Spinal cord (tissue), 9 donors: ENCODE measurements at regions not wholly inside any gene's neighbourhood (a gene's known extent, or its start where the extent isn't known, plus 50 kb on each side); places are given as distances from the start of the nearest gene placed in this dataset.

Source experiments
- DNase-seq, 6 donors: peaks; one replicate each; pipeline versions ENCODE4 v3.0.0 to v3.0.0-alpha.2; 2013 to 2015; ENCODE audit warnings: low spot score in 6 of 6, low read depth in 4 of 6
- H3K27ac ChIP-seq: one replicate; pipeline ENCODE4 v1.5.1; 2013; ENCODE audit warnings: low read depth, low read length, control low read depth
- H3K27me3 ChIP-seq: one replicate; pipeline ENCODE4 v1.6.1; 2013; ENCODE audit warnings: low read length; ENCODE audit not compliant: control insufficient read depth, insufficient read depth
- H3K36me3 ChIP-seq: one replicate; pipeline ENCODE4 v1.6.1; 2013; ENCODE audit warnings: low read length; ENCODE audit not compliant: control insufficient read depth, insufficient read depth
- H3K4me1 ChIP-seq: one replicate; pipeline ENCODE4 v1.6.1; 2013; ENCODE audit warnings: low read length; ENCODE audit not compliant: control insufficient read depth, insufficient read depth
- H3K4me3 ChIP-seq: one replicate; pipeline ENCODE4 v1.5.1; 2013; ENCODE audit warnings: low read depth, low read length, control low read depth
- H3K9me3 ChIP-seq: one replicate; pipeline ENCODE4 v1.6.1; 2013; ENCODE audit warnings: low read length; ENCODE audit not compliant: control insufficient read depth, insufficient read depth
- WGBS: methylation state at CpG from one replicate; pipeline ENCODE4 v1.1.5; 2013; ENCODE audit warnings: missing lambda C conversion rate; ENCODE audit not compliant: insufficient coverage; 5-methylcytosine and 5-hydroxymethylcytosine counted together
- donor health status: healthy.

GRCh38 chr12:58174316-58174715 lies 232.9 kb downstream of the ATP23 start:
- DNase-seq = peak in 2 of 6 donors; percentile 25 to 54
- Histone ChIP-seq H3K4me3 (no peak overlapping the region), H3K27me3 (no peaks in the 10 kb centered on the region), H3K4me1 (peaks cover 12% of the 10 kb centered on the region), H3K9me3 (no peaks in the 10 kb centered on the region), H3K36me3 (no peaks in the 10 kb centered on the region), H3K27ac (no peak overlapping the region)
- WGBS = no CpG with 5 or more reads among the region's 2 CpGs

- Histone ChIP-seq H3K9me3 (no peaks in the 10 kb centered on the region), H3K27me3 (no peaks in the 10 kb centered on the region), H3K27ac (no peak overlapping the region), H3K36me3 (no peaks in the 10 kb centered on the region), H3K4me3 (no peak overlapping the region), H3K4me1 (peaks cover 7% of the 10 kb centered on the region)
- DNase-seq = peak in 1 of 6 donors; percentile 70
- WGBS = 31% methylated on average over 7 of the region's 7 CpGs
Measured at GRCh38 chr12:58176296-58176869, 235.0 kb downstream of the ATP23 start.

GRCh38 chr12:58177366-58177765 lies 236.0 kb downstream of the ATP23 start:
- H3K27me3 ChIP-seq = no peaks in the 10 kb centered on the region
- 100% methylated on average over 1 of the region's 2 CpGs for WGBS
- no peak for DNase-seq
- H3K27ac ChIP-seq = no peak overlapping the region
- H3K9me3 ChIP-seq = no peaks in the 10 kb centered on the region
- no peaks in the 10 kb centered on the region for H3K36me3 ChIP-seq
- H3K4me3 ChIP-seq = no peak overlapping the region
- H3K4me1 ChIP-seq = peaks cover 4% of the 10 kb centered on the region

DNA sequence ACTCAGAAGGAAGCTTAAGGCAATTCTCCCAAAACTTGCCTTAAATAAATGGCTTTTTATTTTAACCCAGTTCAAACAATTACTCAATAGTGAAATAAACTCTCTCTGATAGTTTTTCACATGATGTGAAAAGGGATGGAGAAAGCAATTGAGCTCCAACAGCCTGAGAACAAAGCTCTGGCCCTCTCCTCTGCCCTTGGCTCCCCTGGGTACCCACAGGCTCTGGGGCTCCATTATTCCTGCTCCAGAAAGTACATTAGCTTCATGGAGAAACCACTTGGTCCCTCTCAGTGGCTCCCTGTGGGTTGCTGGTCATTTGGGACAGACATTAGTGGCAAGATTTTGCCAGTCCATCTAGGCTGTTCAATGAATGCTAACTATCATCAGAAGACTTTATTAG lies 242.8 kb downstream of the ATP23 start:
- Histone ChIP-seq H3K9me3 (no peaks in the 10 kb centered on the region), H3K36me3 (no peaks in the 10 kb centered on the region), H3K27ac (no peak overlapping the region), H3K4me3 (no peak overlapping the region), H3K27me3 (no peaks in the 10 kb centered on the region), H3K4me1 (no peaks in the 10 kb centered on the region)
- no peak for DNase-seq

DNA sequence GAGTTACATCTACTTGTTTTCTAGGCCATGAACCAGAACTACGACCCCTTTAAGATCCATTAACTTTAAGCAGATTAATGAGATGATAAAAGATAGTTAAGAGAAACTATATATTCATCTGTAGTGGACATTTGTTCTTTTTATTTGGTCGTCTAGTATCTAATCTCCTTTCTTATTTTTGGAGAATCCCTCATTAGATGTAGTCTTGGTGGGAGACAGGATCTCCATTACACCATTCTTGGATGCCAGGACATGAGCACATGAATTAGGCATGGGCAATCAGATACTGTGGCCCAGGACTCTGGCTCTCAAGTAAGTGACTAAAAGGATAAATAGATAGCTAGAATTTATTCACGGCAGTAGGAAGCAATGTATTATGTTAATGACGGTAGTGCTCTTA lies 245.0 kb downstream of the ATP23 start:
- Histone ChIP-seq H3K4me3 (no peak overlapping the region), H3K36me3 (no peaks in the 10 kb centered on the region), H3K27me3 (no peaks in the 10 kb centered on the region), H3K4me1 (no peaks in the 10 kb centered on the region), H3K9me3 (no peaks in the 10 kb centered on the region), H3K27ac (no peak overlapping the region)
- no peak for DNase-seq
- 100% methylated on average over 1 of the region's 4 CpGs for WGBS

GRCh38 chr12:58186914-58187313 lies 245.5 kb downstream of the ATP23 start:
- H3K36me3 ChIP-seq = no peaks in the 10 kb centered on the region
- DNase-seq = no peak
- H3K27ac ChIP-seq = no peak overlapping the region
- H3K27me3 ChIP-seq = no peaks in the 10 kb centered on the region
- 20% methylated on average over 1 of the region's 3 CpGs for WGBS
- no peak overlapping the region for H3K4me3 ChIP-seq
- H3K9me3 ChIP-seq = no peaks in the 10 kb centered on the region
- H3K4me1 ChIP-seq = no peaks in the 10 kb centered on the region

GRCh38 chr12:58189030-58189429 lies 247.7 kb downstream of the ATP23 start:
- no peaks in the 10 kb centered on the region for H3K4me1 ChIP-seq
- no peak for DNase-seq
- 100% methylated on average over 1 of the region's 1 CpG for WGBS
- no peaks in the 10 kb centered on the region for H3K36me3 ChIP-seq
- H3K9me3 ChIP-seq = no peaks in the 10 kb centered on the region
- H3K27ac ChIP-seq = no peak overlapping the region
- H3K4me3 ChIP-seq = no peak overlapping the region
- H3K27me3 ChIP-seq = no peaks in the 10 kb centered on the region

DNA sequence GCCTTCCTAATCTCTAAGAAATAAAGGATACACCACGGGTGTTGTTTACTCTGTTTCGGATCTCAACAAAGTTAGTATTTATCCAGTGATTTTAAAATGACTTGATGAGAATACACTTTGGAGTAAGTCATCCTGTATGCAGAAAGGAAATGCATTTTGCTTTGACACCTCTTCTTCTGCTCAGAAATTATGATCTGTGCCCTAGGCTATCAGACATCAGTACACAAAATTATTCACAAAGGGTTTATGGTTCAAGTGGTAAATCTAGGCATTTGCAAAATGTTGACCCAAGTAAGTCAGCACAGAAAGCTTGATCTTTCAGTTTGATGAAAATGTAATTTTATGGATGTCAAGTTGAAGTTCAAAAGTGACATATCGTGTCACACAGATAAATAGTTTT lies 248.5 kb downstream of the ATP23 start:
- WGBS = no CpG with 5 or more reads among the region's 3 CpGs
- Histone ChIP-seq H3K9me3 (no peaks in the 10 kb centered on the region), H3K27me3 (no peaks in the 10 kb centered on the region), H3K27ac (no peak overlapping the region), H3K4me3 (no peak overlapping the region), H3K36me3 (no peaks in the 10 kb centered on the region), H3K4me1 (no peaks in the 10 kb centered on the region)
- no peak for DNase-seq

DNA sequence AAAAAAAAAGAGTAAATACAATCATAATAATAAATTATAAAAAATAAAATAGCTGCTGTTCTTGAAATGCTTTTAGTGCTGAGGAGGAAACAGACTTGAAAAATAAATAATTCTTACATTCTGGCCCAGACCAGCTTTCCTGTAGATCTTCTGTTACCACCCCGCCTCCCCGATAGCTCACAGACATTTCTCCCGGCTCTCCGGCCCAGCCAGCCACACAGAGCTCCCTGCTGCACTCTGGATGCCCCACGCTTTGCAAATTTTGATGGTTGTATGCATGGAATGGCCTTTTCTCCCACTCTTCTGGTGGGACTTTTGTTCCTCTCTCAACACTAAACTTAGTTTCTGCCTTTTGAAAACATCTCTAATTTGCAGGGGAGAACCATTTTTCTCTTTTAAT lies 249.3 kb downstream of the ATP23 start:
- Histone ChIP-seq H3K4me1 (no peaks in the 10 kb centered on the region), H3K4me3 (no peak overlapping the region), H3K9me3 (no peaks in the 10 kb centered on the region), H3K27ac (no peak overlapping the region), H3K27me3 (no peaks in the 10 kb centered on the region), H3K36me3 (no peaks in the 10 kb centered on the region)
- no peak for DNase-seq
- 73% methylated on average over 4 of the region's 5 CpGs for WGBS

DNA sequence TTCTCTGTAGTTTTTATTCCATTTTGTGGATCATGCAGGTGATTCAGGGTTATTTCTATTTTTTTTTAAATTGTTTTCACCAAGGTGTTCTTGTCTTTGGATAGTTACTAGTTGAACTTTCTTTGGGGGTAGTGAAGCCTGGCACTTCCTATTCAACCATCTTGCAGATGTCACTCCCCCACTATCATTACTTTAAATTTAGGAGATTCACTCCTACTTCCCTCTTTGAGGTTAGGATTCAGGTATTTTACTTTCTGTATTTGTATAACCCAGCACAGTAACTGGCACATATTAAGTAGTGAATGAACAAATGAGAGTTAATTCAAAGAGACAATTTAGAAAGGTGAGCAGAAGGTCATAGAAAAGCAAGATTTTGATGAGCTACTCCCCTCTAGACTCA lies 255.6 kb downstream of the ATP23 start:
- Histone ChIP-seq H3K27me3 (no peaks in the 10 kb centered on the region), H3K4me3 (no peak overlapping the region), H3K9me3 (no peaks in the 10 kb centered on the region), H3K4me1 (no peaks in the 10 kb centered on the region), H3K36me3 (no peaks in the 10 kb centered on the region), H3K27ac (no peak overlapping the region)
- DNase-seq = no peak
